ENCODE measurements at regions not wholly inside any gene's neighbourhood (a gene's known extent, or its start where the extent isn't known, plus 50 kb on each side); places are given as distances from the start of the nearest gene placed in this dataset.
"Not testable (repeated sequence)": the region's sequence is repeated elsewhere in the genome, so short reads cannot be mapped to it uniquely, and the experiment has no call there.

DNA sequence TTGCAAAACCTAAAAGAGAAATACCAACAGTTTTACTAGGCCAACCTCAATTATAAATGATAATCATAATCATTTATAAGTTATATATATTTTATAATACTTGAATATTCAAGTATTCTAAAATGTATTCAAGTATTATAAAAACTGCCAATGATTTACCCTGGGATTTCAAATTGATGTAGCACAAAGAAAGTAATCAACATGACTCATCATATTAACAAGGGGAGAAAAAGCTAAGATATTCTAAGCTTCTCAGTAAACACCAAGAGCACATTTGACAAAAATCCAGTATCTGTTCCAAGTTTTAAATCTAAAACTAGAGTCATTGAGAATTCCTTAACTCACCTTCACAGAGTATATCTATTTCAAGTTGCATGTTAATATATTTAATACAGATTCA, 56.1 kb downstream of the CAPZA3 start:
- no peak for DNase-seq

DNA sequence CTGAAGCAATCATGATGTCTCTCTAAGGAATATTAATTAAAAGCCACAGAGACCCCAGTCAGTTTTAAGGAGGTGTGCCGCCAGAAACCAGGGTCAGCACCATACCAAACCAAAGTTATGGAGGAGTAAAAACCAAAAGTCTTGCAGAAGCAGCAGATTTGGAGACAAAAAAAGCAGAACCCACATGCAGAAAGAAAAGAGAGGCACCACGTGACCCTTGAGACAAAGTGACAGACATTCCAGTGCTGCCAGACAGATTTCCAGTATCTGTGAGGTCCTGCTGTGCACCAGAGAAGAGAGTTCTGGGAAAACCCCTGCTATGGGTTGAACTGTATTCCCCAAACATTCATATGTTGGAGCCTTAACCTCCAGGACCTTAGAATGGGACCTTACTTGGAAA, 59.7 kb downstream of the CAPZA3 start:
- no peak for DNase-seq

DNA sequence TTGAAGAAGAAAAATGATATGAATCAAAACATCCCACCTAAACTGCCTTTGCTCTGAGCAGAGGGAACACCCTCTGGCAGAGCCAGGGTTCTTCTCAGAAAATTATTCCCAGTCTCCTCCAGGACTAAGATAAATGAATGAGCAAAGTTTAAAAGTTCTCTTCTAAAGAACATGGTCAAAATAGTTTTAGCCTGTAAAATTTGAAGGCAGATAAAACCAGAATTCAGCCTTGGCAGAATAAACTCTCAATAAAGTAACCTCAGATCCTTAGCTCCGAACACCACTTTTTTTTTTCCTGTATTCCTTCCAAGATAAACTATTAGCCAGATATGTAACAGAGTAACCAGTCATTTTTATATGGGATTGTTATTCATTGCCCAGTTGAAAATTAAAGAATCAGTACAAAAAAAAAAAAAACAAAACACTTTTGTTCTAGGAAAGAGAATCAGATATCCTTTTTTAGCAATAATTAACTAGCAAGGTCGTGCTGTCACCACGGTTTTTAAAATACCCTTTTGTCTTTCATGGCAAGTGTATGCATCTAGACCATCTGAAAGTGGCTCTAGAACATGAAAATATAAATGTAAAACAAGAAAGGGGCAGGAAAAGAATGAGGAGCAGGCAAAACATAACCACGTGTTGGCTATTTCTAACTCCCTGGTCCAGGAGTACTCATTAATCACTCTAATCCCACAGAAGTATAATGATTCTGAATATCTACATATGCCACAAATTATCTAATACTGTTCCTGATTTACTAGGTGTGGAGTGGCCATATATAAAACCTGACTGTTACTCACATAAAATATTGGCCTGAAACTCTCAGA, 60.8 kb downstream of the CAPZA3 start:
- no peak for DNase-seq

DNA sequence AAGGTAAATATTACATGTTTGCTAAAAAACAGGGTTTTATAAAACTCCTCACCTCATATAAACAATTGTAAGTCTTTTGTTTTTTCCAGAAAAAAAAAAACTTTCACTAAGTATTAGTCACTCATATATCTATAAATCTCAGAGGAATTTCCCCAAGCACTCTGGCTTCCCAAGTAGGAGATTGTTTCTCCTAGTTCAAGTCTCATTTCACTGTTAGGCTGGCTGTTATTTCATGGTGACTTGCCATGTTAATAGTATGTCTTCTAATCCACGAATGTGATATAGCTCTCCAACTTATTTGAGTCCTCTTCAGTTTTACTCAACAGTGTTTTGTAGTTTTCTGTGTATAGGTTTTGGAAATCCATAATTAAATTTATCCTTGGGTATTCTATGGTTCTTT, 61.6 kb downstream of the CAPZA3 start:
- no peak for DNase-seq

DNA sequence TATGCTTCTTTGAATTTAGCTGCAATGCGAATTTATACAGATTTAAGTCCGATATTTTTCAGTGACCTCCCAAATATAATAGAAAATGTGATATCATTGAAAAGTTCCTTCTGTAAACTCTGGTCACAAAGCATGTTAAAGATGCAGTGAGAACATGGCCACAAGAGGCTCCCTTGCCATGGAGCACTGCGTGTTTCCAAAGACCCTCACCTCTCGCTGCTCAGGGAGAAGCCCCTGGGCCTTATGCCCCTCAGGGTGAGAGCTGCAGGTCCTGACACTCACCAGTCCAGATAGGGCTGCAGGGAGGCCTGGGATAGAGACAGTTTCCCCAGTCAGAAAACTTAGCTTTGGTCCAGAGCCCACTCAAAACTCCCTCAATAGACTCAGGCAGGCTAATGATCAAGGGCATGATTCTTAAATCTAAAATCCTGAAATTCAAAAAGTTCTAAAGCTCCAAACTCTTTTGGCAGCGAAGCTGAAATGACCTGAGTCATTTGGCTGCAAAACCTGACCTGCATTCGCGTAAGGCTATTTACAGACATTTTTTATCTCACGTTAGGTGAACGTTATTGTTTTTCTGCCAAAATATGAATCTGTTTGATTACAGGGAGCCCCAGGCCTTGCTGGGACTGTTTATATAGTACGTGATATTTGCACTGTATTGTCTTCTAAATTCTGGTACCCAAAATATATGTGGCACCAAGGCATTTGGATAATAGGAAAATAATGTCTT, 67.8 kb downstream of the CAPZA3 start:
- no peak for DNase-seq

DNA sequence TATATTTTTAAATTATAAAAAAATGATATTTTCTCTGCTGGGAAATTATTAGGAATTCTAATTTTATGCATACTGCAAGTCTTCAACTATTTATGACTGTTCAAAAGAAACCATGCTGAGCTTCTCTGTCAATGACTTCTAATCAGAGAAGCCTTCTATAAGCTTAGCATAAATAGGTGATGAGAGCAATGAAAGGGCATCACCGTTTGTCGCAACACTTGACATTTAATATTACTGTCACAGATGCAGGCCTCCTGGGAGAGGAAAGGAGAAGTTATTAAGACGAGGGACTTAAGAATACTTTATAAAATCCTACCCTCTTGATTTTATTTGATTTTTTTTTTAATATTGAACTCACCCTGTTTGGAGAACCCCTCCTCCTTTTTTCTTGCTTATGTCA, 69.8 kb downstream of the CAPZA3 start:
- no peak for DNase-seq

DNA sequence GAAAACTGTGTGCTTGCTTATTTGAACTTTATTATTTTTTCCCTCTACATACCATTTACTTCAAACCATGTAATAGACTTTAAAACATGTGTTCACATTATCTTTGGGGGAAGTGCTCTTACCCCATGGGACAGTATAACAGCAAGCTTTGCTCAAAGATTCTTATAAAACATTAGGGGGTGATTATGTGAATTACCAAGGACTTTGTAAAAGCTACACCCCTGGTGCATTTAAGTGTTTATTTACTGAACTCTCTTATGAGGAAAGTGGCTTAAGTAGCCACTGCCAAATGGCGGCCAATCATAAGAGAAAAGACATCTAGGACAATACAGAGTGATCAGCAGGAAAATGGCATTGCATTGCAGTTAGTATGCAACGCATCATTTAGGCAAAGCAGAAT, 70.3 kb downstream of the CAPZA3 start:
- no peak for DNase-seq

DNA sequence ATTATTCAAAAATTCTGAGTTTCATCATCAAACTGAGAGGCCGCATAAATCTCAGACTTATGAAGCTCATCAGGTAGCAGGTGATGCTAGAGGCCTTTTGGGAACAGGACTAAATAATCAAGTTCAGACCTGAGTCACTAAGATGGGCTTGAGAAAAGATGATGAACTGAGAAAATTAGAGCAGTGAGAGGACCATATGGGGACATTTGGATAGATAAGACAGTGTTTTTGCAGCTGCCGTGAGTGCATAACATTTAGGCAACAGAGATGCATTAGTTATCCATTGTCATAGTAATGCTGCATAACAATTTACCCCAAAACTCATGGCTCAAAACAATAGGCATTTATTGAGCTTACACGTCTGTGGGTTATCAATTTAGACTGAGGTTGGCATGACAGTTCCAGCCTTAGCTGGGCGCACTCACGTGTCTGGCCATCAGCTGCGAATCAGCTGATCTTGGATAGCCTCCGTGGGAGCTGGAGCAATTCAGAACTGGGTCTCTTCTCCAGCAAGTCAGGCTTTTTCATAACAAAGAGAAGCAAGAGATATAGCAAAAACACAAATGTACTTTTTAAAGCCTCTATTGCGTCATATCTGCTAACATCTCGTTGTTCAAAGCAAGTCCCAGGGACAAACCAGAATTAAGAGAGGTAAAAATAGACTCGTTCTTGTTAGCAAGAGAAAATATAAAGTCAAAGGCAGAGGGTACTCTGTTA, 72.8 kb downstream of the CAPZA3 start:
- no peak for DNase-seq

DNA sequence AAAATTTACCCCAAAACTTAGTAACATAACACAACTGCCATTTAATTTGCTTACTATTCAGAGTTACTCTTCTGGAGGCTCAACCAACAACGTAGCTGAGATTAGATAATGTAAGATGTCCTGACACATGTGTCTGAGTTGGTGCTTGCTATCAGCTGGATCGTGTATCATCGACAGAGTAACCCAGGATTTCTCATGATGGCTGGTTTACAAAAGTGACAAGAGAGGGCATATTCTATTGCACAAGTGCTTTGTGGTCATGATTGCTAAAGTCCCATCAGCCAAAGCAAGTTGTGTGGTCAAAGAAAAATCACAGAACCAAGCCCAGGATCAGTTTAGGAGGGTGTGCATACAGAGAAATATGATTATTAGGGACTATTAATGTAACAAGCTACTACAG, 73.4 kb downstream of the CAPZA3 start:
- no peak for DNase-seq

DNA sequence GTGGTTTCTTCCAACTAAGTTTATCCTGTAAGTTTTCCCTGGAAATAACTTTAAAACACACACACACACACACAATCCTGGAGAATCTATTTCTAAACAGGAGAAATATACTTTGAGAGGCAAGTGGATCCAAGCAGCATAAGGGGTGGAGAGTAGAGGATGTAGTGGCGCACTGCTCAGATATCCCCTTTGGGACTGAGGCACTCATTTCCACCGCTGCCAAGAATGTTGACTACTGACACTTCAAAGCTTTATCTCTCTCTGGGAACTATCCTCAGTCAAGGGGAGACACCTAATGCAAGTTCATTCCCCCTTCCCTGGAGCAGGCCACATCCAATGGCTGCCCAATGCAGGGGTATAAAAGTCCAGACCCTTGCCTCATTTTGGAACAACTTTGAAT, 75.8 kb downstream of the CAPZA3 start:
- DNase-seq = no peak

DNA sequence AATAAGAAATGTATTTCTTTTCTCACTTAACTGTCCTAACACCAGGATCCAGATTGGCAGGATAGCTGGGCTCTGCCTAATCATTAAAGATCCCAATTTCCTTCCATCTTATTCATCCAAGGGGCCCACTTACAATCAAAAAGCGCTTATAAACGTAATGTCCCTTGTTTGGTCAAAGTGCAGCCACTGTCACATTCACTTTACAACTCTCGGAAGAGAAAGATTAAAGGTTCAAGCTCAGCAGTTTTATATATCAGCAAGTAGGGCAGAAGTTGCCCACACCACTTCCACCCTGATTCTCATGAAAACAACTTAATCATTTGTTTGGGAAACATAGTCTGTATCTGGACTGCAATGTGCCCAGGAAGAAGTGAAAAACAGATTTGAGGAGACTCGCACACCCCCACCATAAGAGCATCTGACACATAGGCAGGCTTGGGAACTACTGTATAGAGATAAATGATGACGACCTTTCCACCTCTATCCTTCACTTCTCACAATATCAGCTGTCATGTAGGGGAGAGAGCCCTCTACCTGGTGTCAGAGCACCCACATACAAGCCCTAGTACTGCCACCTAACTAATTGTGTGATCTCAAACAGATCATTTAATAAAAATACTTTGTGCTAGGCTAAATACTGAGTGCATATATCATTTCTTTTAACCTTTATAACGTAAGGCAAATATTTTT, 80.8 kb downstream of the CAPZA3 start:
- no peak for DNase-seq

DNA sequence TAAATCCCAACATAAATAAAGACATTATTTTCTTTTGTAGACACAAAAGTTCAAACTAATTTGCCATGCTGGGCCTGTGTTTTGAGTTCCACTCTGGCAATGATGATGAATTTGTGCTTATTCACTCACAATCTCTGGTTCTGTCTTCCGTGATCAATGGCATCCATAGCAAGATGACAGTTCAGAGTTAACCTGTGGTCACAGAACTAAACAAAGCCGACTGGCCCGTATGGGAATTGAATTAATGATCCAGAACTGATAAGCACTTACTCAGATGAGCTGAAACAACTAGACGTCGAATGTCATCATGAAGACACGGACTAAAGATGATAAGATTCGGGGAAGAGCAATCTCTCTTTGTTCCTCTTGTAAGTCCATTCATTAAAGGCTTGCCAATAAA, 81.6 kb downstream of the CAPZA3 start:
- no peak for DNase-seq

DNA sequence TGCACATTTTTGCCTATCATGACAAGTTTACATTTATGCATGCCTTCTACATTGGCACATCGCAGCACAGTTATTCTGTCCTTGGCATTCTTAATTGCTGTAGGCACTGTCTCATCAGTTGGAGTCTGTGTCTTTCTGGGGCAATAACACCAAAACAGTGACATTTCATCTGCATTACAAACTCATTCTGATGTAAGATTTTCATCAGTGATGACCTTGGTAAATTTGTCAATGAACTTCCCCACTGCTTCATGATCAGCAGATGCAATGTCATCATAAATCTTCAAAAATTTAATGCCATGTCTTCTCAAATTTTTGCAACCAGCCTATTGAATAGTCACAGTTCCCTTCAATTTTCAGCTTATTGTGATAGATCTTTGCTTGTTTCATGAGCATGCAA, 85.5 kb downstream of the CAPZA3 start:
- no peak for DNase-seq

DNA sequence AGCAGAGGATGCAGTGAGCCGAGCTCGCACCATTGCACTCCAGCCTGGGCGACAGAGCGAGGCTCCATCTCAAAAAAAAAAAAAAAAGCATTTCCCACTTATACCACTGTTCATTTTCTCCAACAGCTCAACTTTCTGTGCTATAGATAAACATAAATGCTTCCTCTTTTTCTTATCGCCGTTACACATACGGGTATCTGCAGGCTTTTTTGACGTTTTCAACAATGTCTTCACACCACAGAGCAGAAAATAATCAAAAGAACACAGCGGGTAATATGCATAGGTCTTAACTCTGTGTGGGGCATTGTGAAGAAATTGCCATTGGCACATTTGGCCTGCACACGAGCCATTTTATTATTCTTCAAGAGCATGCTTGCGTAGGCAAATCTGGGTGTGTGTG, 86.4 kb downstream of the CAPZA3 start:
- DNase-seq = no peak

DNA sequence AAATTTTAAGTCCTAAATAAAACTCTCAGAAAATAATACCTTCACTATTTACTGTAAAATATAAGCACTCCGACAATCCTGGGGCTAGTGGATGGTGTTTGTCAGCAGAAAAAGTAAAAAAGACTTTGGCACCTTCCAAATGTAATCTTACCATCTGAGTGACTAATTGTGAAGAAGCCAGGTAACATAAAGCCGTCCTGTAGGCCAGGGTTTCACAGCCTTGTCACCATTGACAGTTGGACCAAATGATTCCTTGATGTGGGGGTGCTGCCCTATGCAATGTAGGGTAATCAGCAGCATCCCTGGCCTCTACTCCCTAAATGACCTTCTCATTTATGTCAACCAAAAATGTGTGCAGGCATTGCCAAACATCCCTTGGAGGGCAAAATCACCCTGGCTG, 87.2 kb downstream of the CAPZA3 start:
- DNase-seq = no peak

DNA sequence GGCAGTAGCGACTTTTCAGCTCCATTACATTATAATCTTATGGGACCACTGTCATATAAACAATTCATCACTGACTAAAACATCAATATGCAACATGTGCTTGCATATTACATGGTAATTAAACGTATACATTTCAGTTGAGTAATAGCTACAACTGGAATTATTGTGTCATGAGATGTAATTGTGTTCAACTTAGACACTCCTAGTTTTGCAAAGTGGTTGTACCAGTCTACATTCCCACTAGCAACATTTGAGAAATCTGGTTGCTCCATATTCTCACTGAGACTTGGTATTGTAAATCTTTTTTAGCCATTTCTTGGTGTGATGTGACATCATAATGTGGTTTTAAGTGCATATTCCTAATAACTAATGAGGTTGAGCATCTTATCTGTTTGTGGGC, 90.0 kb downstream of the CAPZA3 start:
- DNase-seq = no peak

DNA sequence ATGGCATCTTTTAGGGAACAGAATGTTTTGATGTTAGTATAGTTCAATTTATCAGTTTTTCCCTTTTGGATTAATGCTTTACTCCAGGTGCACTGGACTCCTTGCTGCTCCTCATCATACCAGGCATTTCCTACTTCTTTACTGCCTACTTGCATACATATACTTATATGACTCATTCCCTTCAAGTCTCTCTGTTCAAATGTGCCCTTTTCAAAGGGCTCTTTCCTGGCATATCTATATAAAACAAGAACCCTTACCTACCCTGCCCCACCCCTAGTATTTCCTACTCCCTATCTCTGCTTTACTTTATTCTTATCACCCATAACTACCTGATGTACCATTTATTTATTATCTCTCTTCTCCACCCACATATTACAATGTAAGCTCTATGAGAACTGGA, 90.6 kb downstream of the CAPZA3 start:
- DNase-seq = no peak

DNA sequence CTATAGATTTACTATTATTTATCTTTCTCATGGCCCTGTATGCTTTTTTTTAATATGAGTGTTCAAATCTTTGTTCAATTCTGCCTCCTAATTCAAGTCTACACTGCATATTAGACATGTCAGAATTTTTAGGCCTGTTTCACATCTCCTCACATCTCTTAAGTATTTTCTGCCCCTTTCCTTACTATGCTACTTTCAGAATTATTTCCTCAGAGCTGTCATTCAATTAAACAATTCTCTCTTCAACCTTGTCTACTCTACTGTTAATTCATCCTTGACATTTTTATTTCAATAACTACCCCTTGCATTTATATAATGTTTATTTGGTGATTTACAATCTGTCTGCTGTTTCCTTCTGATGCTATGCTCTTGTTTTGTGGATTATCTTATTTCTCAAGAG, 91.1 kb downstream of the CAPZA3 start:
- no peak for DNase-seq

DNA sequence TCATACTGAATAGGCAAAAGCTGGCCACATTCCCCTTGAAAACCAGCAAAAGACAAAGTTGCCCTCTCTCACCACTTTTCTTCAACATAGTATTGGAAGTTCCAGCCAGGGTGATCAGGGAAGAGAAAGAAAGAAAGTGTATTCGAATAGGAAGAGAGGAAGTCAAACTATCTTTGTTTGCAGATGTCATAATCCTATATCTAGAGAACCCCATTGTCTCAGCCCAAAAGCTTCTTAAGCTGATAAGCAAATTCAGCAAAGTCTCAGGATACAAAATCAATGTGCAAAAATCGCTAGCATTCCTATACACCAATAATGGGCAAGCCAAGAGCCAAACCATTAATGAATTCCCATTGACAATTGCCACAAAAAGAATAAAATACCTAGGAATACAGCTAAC, 95.0 kb downstream of the CAPZA3 start:
- DNase-seq = not testable (repeated sequence)

DNA sequence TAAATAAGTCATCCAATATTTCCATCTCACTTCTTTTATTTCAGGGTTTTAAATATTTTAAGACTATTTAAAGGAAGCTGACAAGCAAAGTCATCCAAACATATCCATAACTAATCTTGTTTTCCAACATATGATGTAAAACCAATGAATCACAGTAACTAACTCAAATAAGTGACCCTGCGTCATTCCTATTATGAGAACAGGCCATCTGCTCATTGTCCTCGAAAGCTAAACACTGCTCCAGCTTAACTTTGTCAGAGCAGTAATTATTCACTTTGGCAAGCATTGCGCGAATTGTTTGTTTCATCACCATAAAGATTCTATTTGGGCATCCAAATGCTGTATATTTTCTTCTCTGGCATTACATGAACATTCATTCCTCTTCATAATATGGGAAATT, 99.1 kb downstream of the CAPZA3 start:
- no peak for DNase-seq

DNA sequence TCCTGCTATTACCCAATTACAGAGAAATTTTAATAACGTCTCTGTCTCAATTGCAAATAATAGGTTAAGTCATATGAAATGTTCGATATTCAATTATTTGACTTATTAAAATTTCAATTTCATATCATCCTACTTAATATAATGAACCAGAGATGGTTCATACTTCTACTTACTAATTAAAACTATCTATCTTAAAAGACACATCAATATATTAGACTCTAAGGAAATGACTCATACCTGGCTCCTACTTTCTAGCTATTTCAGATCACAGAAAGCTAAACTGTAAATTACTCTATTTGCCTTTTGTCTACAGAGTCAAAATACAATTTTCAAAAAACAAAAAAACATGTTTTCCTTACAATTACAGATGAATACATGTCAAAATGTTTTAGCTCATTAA, 99.6 kb downstream of the CAPZA3 start:
- DNase-seq = no peak

DNA sequence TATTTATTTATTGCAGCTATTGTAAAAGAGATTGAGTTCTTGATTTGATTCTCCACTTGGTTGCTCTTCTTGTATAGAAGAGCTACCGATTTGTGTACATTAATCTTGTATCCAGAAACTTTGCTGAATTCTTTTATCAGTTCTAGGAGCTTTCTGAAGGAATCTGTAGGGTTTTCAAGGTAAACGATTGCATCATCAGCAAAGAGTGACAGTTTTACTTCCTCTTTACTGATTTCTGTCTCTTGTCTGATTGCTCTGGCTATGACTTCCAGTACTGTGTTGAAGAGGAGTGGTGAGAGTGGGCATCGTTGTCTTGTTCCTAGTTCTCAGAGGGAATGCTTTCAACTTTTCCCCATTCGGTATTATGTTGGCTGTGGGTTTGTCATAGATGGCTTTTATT, 103.1 kb downstream of the CAPZA3 start:
- DNase-seq = not testable (repeated sequence)

DNA sequence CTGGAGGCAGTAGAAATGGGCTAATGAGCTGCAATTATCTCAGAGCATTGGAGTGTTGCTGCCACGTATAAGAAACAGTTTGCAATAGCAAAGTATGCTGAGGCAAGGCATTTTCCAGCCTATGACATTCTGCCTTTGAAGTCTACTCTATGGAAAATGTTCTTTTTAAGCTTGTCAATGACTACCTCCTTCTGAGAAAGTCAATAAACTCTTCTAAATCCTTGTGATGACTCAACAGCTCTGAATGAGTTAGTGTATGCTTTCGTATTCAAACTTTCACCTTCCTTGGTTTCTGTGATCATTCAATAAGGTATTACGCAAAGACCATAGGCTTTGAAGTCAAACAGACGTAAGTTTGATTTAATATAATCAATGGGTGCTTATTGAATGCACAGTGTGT, 111.2 kb downstream of the CAPZA3 start:
- DNase-seq = no peak
